GM12892 (cell line): ENCODE measurements at regions not wholly inside any gene's neighbourhood (a gene's known extent, or its start where the extent isn't known, plus 50 kb on each side); places are given as distances from the start of the nearest gene placed in this dataset.

Source experiments
- POLR2A ChIP-seq: IDR thresholded peaks from 2 replicates; pipeline ENCODE4 v1.6.1; 2011; ENCODE audit warnings: low read depth, low read length, control low read depth
- POLR2AphosphoS5 ChIP-seq: IDR thresholded peaks from 2 replicates; pipeline ENCODE4 v1.6.1; 2011; ENCODE audit warnings: low read depth, low read length, control low read depth
- TAF1 ChIP-seq: IDR thresholded peaks from 2 replicates; pipeline ENCODE4 v1.6.1; 2011; ENCODE audit warnings: low read depth, mild to moderate bottlenecking, control low read depth, low read length, borderline replicate concordance

GRCh38 chr14:87758876-87759275 is 234.1 kb downstream of the GALC start:
- no peak for TF ChIP-seq TAF1
- TF ChIP-seq POLR2A = no peak
- TF ChIP-seq POLR2AphosphoS5 = no peak
